ENCODE measurements at regions not wholly inside any gene's neighbourhood (a gene's known extent, or its start where the extent isn't known, plus 50 kb on each side); places are given as distances from the start of the nearest gene placed in this dataset.

DNA sequence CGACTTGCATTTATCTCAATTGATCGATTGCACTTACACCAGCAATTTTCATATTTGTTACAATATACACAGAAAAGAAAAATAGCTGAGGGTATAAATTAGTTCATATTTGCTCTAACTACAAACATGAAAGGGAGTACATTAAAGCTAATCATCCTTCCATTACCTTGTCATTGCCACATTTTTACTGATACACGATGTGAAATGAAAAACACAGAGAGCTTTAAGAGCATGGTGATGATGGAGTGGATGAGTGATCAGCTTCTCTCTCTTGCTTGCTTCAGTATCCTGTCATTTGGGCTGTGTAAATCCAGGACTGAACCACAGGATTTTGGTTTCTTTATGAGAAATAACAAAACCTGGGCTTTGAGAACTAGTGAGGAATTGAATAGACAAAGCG lies 1207.5 kb upstream of the GOT2 start:
- Histone ChIP-seq H3K27me3 (ENCODE audit: insufficient read depth, low read length) (no peaks in the 10 kb centered on the region), H3K36me3 (ENCODE audit: insufficient read depth, low read length) (no peaks in the 10 kb centered on the region), H3K4me3 (ENCODE audit: low read length in 2 of 2) (no peak overlapping the region), H3K27ac (ENCODE audit: low read depth, low read length) (no peak overlapping the region), H3K9me3 (ENCODE audit: control insufficient read depth in 1 of 2, low read length in 2 of 2) (peaks cover 0 to 9% of the 10 kb centered on the region in 2 donors), H3K4me1 (ENCODE audit: insufficient read depth, low read length) (no peaks in the 10 kb centered on the region)
- Mint-ChIP-seq H3K27me3 (no peaks in the 10 kb centered on the region), H3K4me3 (no peak overlapping the region), H3K36me3 (no peaks in the 10 kb centered on the region), H3K9me3 (peaks cover 4 to 35% (median 13%) of the 10 kb centered on the region in 8 donors), H3K4me1 (no peaks in the 10 kb centered on the region), H3K27ac (no peak overlapping the region)
- intact Hi-C loops (cut with micrococcal nuclease): no loop called here
- POLR2A ChIA-PET (ENCODE audit: partially characterized antibody): no interaction called here
- CTCF ChIA-PET (ENCODE audit: partially characterized antibody): no interaction called here
- no peak for DNase-seq

- Histone ChIP-seq H3K27me3 (ENCODE audit: insufficient read depth, low read length) (no peaks in the 10 kb centered on the region), H3K4me1 (ENCODE audit: insufficient read depth, low read length) (no peaks in the 10 kb centered on the region), H3K9me3 (ENCODE audit: control insufficient read depth in 1 of 2, low read length in 2 of 2) (peaks cover 0 to 3% of the 10 kb centered on the region in 2 donors), H3K36me3 (ENCODE audit: insufficient read depth, low read length) (no peaks in the 10 kb centered on the region), H3K27ac (ENCODE audit: low read depth, low read length) (no peak overlapping the region), H3K4me3 (ENCODE audit: low read length in 2 of 2) (no peak overlapping the region)
- Mint-ChIP-seq H3K36me3 (peaks cover 0 to 1% of the 10 kb centered on the region in 2 donors), H3K27me3 (no peaks in the 10 kb centered on the region), H3K4me1 (no peaks in the 10 kb centered on the region), H3K4me3 (no peak overlapping the region), H3K27ac (no peak overlapping the region), H3K9me3 (peaks cover 0 to 45% (median 20%) of the 10 kb centered on the region in 8 donors)
- intact Hi-C loops (cut with micrococcal nuclease): no loop called here
- DNase-seq: no peak
- CTCF ChIA-PET (ENCODE audit: partially characterized antibody): no interaction called here
- POLR2A ChIA-PET (ENCODE audit: partially characterized antibody): no interaction called here
Observed at GRCh38 chr16:59920054-59920453, 1185.9 kb upstream of the GOT2 start.

DNA sequence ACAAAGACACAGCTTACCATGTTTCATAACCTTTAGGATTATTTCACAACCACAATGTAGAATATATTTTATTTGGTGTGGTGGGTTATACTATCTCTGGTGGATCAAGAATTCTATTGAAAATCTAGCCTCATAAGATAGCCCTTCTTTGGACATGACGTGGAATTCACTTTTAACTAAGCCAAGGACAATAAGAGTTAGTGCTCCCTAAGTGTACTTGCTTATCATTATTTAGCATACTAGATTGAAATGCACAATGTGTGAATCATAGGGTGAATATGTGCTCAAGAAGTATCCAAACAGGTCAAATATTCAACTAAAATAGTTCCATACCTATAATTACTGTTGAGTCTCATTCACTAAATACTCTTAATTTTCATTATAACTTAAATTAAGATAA lies 1179.5 kb upstream of the GOT2 start:
- no peak overlapping the region for H3K27ac ChIP-seq (ENCODE audit: low read depth, low read length)
- Mint-ChIP-seq H3K27me3 (no peaks in the 10 kb centered on the region), H3K4me1 (no peaks in the 10 kb centered on the region), H3K9me3 (peaks cover 7 to 34% (median 30%) of the 10 kb centered on the region in 8 donors), H3K27ac (no peak overlapping the region), H3K4me3 (no peak overlapping the region), H3K36me3 (no peaks in the 10 kb centered on the region)
- no peaks in the 10 kb centered on the region for H3K4me1 ChIP-seq (ENCODE audit: insufficient read depth, low read length)
- H3K9me3 ChIP-seq (ENCODE audit: control insufficient read depth in 1 of 2, low read length in 2 of 2): peaks cover 0 to 4% of the 10 kb centered on the region in 2 donors
- intact Hi-C loops (cut with micrococcal nuclease): no loop called here
- DNase-seq: no peak
- CTCF ChIA-PET (ENCODE audit: partially characterized antibody): no interaction called here
- H3K27me3 ChIP-seq (ENCODE audit: insufficient read depth, low read length): no peaks in the 10 kb centered on the region
- H3K4me3 ChIP-seq (ENCODE audit: low read length in 2 of 2): no peak overlapping the region
- no peaks in the 10 kb centered on the region for H3K36me3 ChIP-seq (ENCODE audit: insufficient read depth, low read length)
- POLR2A ChIA-PET (ENCODE audit: partially characterized antibody): no interaction called here

- DNase-seq: no peak
- Mint-ChIP-seq H3K27me3 (no peaks in the 10 kb centered on the region), H3K4me3 (no peak overlapping the region), H3K9me3 (peaks cover 6 to 29% (median 20%) of the 10 kb centered on the region in 8 donors), H3K36me3 (no peaks in the 10 kb centered on the region), H3K4me1 (no peaks in the 10 kb centered on the region), H3K27ac (no peak overlapping the region)
- H3K36me3 ChIP-seq (ENCODE audit: insufficient read depth, low read length): no peaks in the 10 kb centered on the region
- peaks cover 0 to 4% of the 10 kb centered on the region in 2 donors for H3K9me3 ChIP-seq (ENCODE audit: control insufficient read depth in 1 of 2, low read length in 2 of 2)
- ChIA-PET POLR2A (ENCODE audit: partially characterized antibody) (no interaction called here), CTCF (ENCODE audit: partially characterized antibody) (no interaction called here)
- intact Hi-C loops (cut with micrococcal nuclease): no loop called here
- no peak overlapping the region for H3K4me3 ChIP-seq (ENCODE audit: low read length in 2 of 2)
- no peaks in the 10 kb centered on the region for H3K4me1 ChIP-seq (ENCODE audit: insufficient read depth, low read length)
- H3K27ac ChIP-seq (ENCODE audit: low read depth, low read length): no peak overlapping the region
- no peaks in the 10 kb centered on the region for H3K27me3 ChIP-seq (ENCODE audit: insufficient read depth, low read length)
Observed at GRCh38 chr16:59909262-59909661, 1175.1 kb upstream of the GOT2 start.

- no peaks in the 10 kb centered on the region for H3K27me3 ChIP-seq (ENCODE audit: insufficient read depth, low read length)
- intact Hi-C loops (cut with micrococcal nuclease): no loop called here
- Mint-ChIP-seq H3K27ac (no peak overlapping the region), H3K36me3 (no peaks in the 10 kb centered on the region), H3K4me3 (no peak overlapping the region), H3K4me1 (no peaks in the 10 kb centered on the region), H3K27me3 (no peaks in the 10 kb centered on the region), H3K9me3 (peaks cover 4 to 28% (median 17%) of the 10 kb centered on the region in 8 donors)
- ChIA-PET POLR2A (ENCODE audit: partially characterized antibody) (no interaction called here), CTCF (ENCODE audit: partially characterized antibody) (no interaction called here)
- no peaks in the 10 kb centered on the region for H3K36me3 ChIP-seq (ENCODE audit: insufficient read depth, low read length)
- no peak for DNase-seq
- no peak overlapping the region for H3K27ac ChIP-seq (ENCODE audit: low read depth, low read length)
- no peak overlapping the region for H3K4me3 ChIP-seq (ENCODE audit: low read length in 2 of 2)
- peaks cover 0 to 4% of the 10 kb centered on the region in 2 donors for H3K9me3 ChIP-seq (ENCODE audit: control insufficient read depth in 1 of 2, low read length in 2 of 2)
- no peaks in the 10 kb centered on the region for H3K4me1 ChIP-seq (ENCODE audit: insufficient read depth, low read length)
Observed at GRCh38 chr16:59907611-59908010, 1173.5 kb upstream of the GOT2 start.

- peaks cover 3 to 26% (median 10%) of the 10 kb centered on the region in 8 donors for H3K9me3 Mint-ChIP-seq
- H3K36me3 ChIP-seq (ENCODE audit: insufficient read depth, low read length): no peaks in the 10 kb centered on the region
- no peaks in the 10 kb centered on the region for H3K4me1 ChIP-seq (ENCODE audit: insufficient read depth, low read length)
- no peak overlapping the region for H3K27ac Mint-ChIP-seq
- intact Hi-C loops (cut with micrococcal nuclease): no loop called here
- H3K36me3 Mint-ChIP-seq: no peaks in the 10 kb centered on the region
- H3K27me3 Mint-ChIP-seq: no peaks in the 10 kb centered on the region
- H3K4me3 Mint-ChIP-seq: no peak overlapping the region
- no peak overlapping the region for H3K27ac ChIP-seq (ENCODE audit: low read depth, low read length)
- DNase-seq: no peak
- H3K4me3 ChIP-seq (ENCODE audit: low read length in 2 of 2): no peak overlapping the region
- no peaks in the 10 kb centered on the region for H3K4me1 Mint-ChIP-seq
- ChIA-PET POLR2A (ENCODE audit: partially characterized antibody) (no interaction called here), CTCF (ENCODE audit: partially characterized antibody) (no interaction called here)
- no peaks in the 10 kb centered on the region for H3K27me3 ChIP-seq (ENCODE audit: insufficient read depth, low read length)
- H3K9me3 ChIP-seq (ENCODE audit: control insufficient read depth in 1 of 2, low read length in 2 of 2): peaks cover 0 to 2% of the 10 kb centered on the region in 2 donors
Observed at GRCh38 chr16:59905606-59906005, 1171.5 kb upstream of the GOT2 start.

GRCh38 chr16:59905131-59905530 lies 1171.0 kb upstream of the GOT2 start:
- no peak overlapping the region for H3K27ac Mint-ChIP-seq
- no peaks in the 10 kb centered on the region for H3K27me3 Mint-ChIP-seq
- intact Hi-C loops (cut with micrococcal nuclease): no loop called here
- no peaks in the 10 kb centered on the region for H3K9me3 ChIP-seq (ENCODE audit: control insufficient read depth in 1 of 2, low read length in 2 of 2)
- H3K4me3 ChIP-seq (ENCODE audit: low read length in 2 of 2): no peak overlapping the region
- POLR2A ChIA-PET (ENCODE audit: partially characterized antibody): no interaction called here
- H3K9me3 Mint-ChIP-seq: peaks cover 3 to 23% (median 9%) of the 10 kb centered on the region in 8 donors
- H3K4me3 Mint-ChIP-seq: no peak overlapping the region
- H3K27me3 ChIP-seq (ENCODE audit: insufficient read depth, low read length): no peaks in the 10 kb centered on the region
- H3K4me1 ChIP-seq (ENCODE audit: insufficient read depth, low read length): no peaks in the 10 kb centered on the region
- no peak for DNase-seq
- no peaks in the 10 kb centered on the region for H3K36me3 Mint-ChIP-seq
- CTCF ChIA-PET (ENCODE audit: partially characterized antibody): no interaction called here
- no peak overlapping the region for H3K27ac ChIP-seq (ENCODE audit: low read depth, low read length)
- H3K36me3 ChIP-seq (ENCODE audit: insufficient read depth, low read length): no peaks in the 10 kb centered on the region
- no peaks in the 10 kb centered on the region for H3K4me1 Mint-ChIP-seq

DNA sequence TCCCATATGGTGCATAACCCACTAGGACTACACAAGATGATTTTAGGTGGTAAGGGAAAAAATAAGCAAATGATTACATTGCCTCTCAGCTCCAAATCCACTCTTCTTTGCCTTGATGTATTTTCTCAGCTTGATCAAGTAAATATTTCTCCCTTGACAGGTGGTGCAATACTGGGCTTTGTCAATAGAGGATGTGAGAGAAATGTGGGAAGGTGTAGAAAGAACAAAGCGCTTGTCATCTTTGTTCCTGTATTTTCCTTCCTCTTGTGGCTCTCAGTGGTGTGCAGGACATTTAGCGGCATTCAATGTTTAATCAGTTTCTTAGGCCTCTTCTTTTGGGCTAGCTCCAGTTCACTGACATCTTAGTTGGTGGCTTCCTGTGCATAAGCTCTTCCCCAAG lies 1165.8 kb upstream of the GOT2 start:
- Mint-ChIP-seq H3K27ac (no peak overlapping the region), H3K9me3 (peaks cover 2 to 34% (median 13%) of the 10 kb centered on the region in 8 donors), H3K36me3 (no peaks in the 10 kb centered on the region), H3K27me3 (no peaks in the 10 kb centered on the region), H3K4me1 (no peaks in the 10 kb centered on the region), H3K4me3 (no peak overlapping the region)
- no peaks in the 10 kb centered on the region for H3K9me3 ChIP-seq (ENCODE audit: control insufficient read depth in 1 of 2, low read length in 2 of 2)
- DNase-seq: no peak
- CTCF ChIA-PET (ENCODE audit: partially characterized antibody): no interaction called here
- H3K36me3 ChIP-seq (ENCODE audit: insufficient read depth, low read length): no peaks in the 10 kb centered on the region
- H3K4me1 ChIP-seq (ENCODE audit: insufficient read depth, low read length): no peaks in the 10 kb centered on the region
- no peak overlapping the region for H3K27ac ChIP-seq (ENCODE audit: low read depth, low read length)
- intact Hi-C loops (cut with micrococcal nuclease): no loop called here
- POLR2A ChIA-PET (ENCODE audit: partially characterized antibody): no interaction called here
- H3K4me3 ChIP-seq (ENCODE audit: low read length in 2 of 2): no peak overlapping the region
- H3K27me3 ChIP-seq (ENCODE audit: insufficient read depth, low read length): no peaks in the 10 kb centered on the region

Data from CD4-positive, alpha-beta memory T cell (primary cell).